ENCODE measurements at regions not wholly inside any gene's neighbourhood (a gene's known extent, or its start where the extent isn't known, plus 50 kb on each side); places are given as distances from the start of the nearest gene placed in this dataset.
"Not testable (repeated sequence)": the region's sequence is repeated elsewhere in the genome, so short reads cannot be mapped to it uniquely, and the experiment has no call there.

GRCh38 chr2:181737302-181737701 is 57.0 kb upstream of the NEUROD1 start:
- not testable (repeated sequence) for H3K4me3 ChIP-seq (ENCODE audit: low read depth, low read length); DNase-seq (ENCODE audit: low read depth)

- H3K4me3 ChIP-seq (ENCODE audit: low read depth, low read length), result no peak overlapping the region
- peak; percentile 24 for DNase-seq (ENCODE audit: low read depth)
- peak; percentile 42 for TF ChIP-seq CTCF (IDR thresholded peaks at IDR 0.05; ENCODE audit: insufficient read depth, low read depth, low read length)
These were observed 57.8 kb upstream of the NEUROD1 start for GRCh38 chr2:181738074-181738473.

- H3K4me3 ChIP-seq (ENCODE audit: low read depth, low read length), result no peak overlapping the region
These were observed 58.2 kb upstream of the NEUROD1 start for GRCh38 chr2:181738563-181738962.

GRCh38 chr2:181741756-181742155 is 61.4 kb upstream of the NEUROD1 start:
- no peak for TF ChIP-seq CTCF (IDR thresholded peaks at IDR 0.05; ENCODE audit: insufficient read depth, low read depth, low read length)
- no peak for DNase-seq (ENCODE audit: low read depth)
- no peak overlapping the region for H3K4me3 ChIP-seq (ENCODE audit: low read depth, low read length)

More at GRCh38 chr2:181738563-181738962, 58.2 kb upstream of the NEUROD1 start:
- no peak for TF ChIP-seq CTCF (IDR thresholded peaks at IDR 0.05; ENCODE audit: insufficient read depth, low read depth, low read length)
- DNase-seq (ENCODE audit: low read depth), result no peak

- DNase-seq (ENCODE audit: low read depth), result no peak
- H3K4me3 ChIP-seq (ENCODE audit: low read depth, low read length), result no peak overlapping the region
- TF ChIP-seq CTCF (IDR thresholded peaks at IDR 0.05; ENCODE audit: insufficient read depth, low read depth, low read length), result no peak
These were observed 62.0 kb upstream of the NEUROD1 start for GRCh38 chr2:181742361-181742760.

- DNase-seq (ENCODE audit: low read depth), result peak; percentile 75
These were observed 62.8 kb upstream of the NEUROD1 start for GRCh38 chr2:181742922-181743722.

GRCh38 chr2:181743723-181744031 is 63.4 kb upstream of the NEUROD1 start:
- no peak overlapping the region for H3K4me3 ChIP-seq (ENCODE audit: low read depth, low read length)
- DNase-seq (ENCODE audit: low read depth), result no peak
- TF ChIP-seq CTCF (IDR thresholded peaks at IDR 0.05; ENCODE audit: insufficient read depth, low read depth, low read length), result no peak

More at GRCh38 chr2:181742922-181743722, 62.8 kb upstream of the NEUROD1 start:
- peak; percentile 59 for TF ChIP-seq CTCF (IDR thresholded peaks at IDR 0.05; ENCODE audit: insufficient read depth, low read depth, low read length)
- H3K4me3 ChIP-seq (ENCODE audit: low read depth, low read length), result no peak overlapping the region

Measured in fibroblast of villous mesenchyme (primary cell).